A549 (cell line): ENCODE measurements at regions not wholly inside any gene's neighbourhood (a gene's known extent, or its start where the extent isn't known, plus 50 kb on each side); places are given as distances from the start of the nearest gene placed in this dataset.

Experiments
- ATAC-seq, 2 experiments: fragments of 200-7000 bp in 1 of 2; fragments of >200 bp in 1 of 2; cut with Nextera tagmentation in 1 of 2; cut with Tn5 transposase in 1 of 2; 3 replicates each; pipeline versions ENCODE4 v1.8.0 to v1.9.1; 2018 to 2020; ENCODE audit warnings: mild to moderate bottlenecking in 1 of 2, moderate library complexity in 1 of 2
- CTCF ChIA-PET: fragments of 300-600 bp; sonication (Branson Sonifier 250); formaldehyde crosslinking; extraction: SDS; loops from one replicate; lab custom pipeline; 2021; ENCODE audit warnings: antibody characterized with exemption, inconsistent platforms; lab: Yijun Ruan, JAX
- POLR2A ChIA-PET: fragments of 350-600 bp; formaldehyde crosslinking; extraction: SDS; loops from one replicate; lab custom pipeline; 2021; ENCODE audit warnings: antibody characterized with exemption, inconsistent platforms; lab: Yijun Ruan, JAX
- DNase-seq, 2 experiments: peaks; one replicate each; pipeline versions ENCODE4 v3.0.0 to v3.0.0-alpha.2; 2011 to 2016; ENCODE audit warnings: low read depth in 1 of 2, low spot score in 1 of 2
- FAIRE-seq: peaks from 2 replicates; lab custom pipeline; 2011; peaks lifted over from hg19 to GRCh38; lab: Jason Lieb, UNC
- H3K27ac ChIP-seq, 2 experiments: fragments of >200 bp; sonication (Bioruptor Twin); formaldehyde crosslinking; 3 replicates each; pipeline ENCODE4 v1.5.1; 2016 to 2017
- H3K4me1 ChIP-seq: fragments of >200 bp; sonication (Bioruptor Twin); formaldehyde crosslinking; 3 replicates; pipeline ENCODE4 v1.6.1; 2016
- H3K4me2 ChIP-seq: fragments of >200 bp; sonication (Bioruptor Twin); formaldehyde crosslinking; 3 replicates; pipeline ENCODE4 v1.6.1; 2016
- H3K4me3 ChIP-seq: fragments of >200 bp; sonication (Bioruptor Twin); formaldehyde crosslinking; 3 replicates; pipeline ENCODE4 v1.5.1; 2016
- H3K9me3 ChIP-seq: fragments of >200 bp; sonication (Bioruptor Twin); formaldehyde crosslinking; 3 replicates; pipeline ENCODE4 v1.6.1; 2016
- BCL3 ChIP-seq: fragments of >200 bp; sonication (Bioruptor Twin); formaldehyde crosslinking; IDR thresholded peaks from 3 replicates; pipeline ENCODE4 v1.6.1; 2016
- CBX2 ChIP-seq: fragments of 200-600 bp; sonication (generic); IDR thresholded peaks from 2 replicates; pipeline ENCODE4 v1.6.1; 2016; ENCODE audit warnings: low read depth, mild to moderate bottlenecking, borderline replicate concordance
- CTCF ChIP-seq: fragments of >200 bp; sonication (Bioruptor Twin); formaldehyde crosslinking; IDR thresholded peaks from 3 replicates; pipeline ENCODE4 v1.5.1; 2016
- E2F6 ChIP-seq: IDR thresholded peaks from 2 replicates; pipeline ENCODE4 v1.6.1; 2012; ENCODE audit warnings: low read depth, borderline replicate concordance
- EHMT2 ChIP-seq: fragments of 200-600 bp; sonication (generic); IDR thresholded peaks from 2 replicates; pipeline ENCODE4 v1.6.1; 2016; ENCODE audit warnings: antibody characterized with exemption, low read depth, mild to moderate bottlenecking, moderate library complexity
- FOSB ChIP-seq: fragments of 250-450 bp; sonication (Bioruptor Pico); IDR thresholded peaks from 2 replicates; pipeline ENCODE4 v1.5.0; 2020; ENCODE audit warnings: mild to moderate bottlenecking, moderate library complexity
- FOSL2 ChIP-seq, 2 experiments: fragments of 450-650 bp in 1 of 2; fragments of >200 bp in 1 of 2; sonication (Bioruptor Twin) in 1 of 2; formaldehyde crosslinking; IDR thresholded peaks; 2 replicates each; pipeline versions ENCODE4 v1.5.0 to v1.6.1; 2016 to 2020; ENCODE audit warnings: mild to moderate bottlenecking in 1 of 2, moderate library complexity in 1 of 2
- GATA3 ChIP-seq: IDR thresholded peaks from 2 replicates; pipeline ENCODE4 v1.6.1; 2012; ENCODE audit warnings: borderline replicate concordance
- HDAC2 ChIP-seq: fragments of 200-600 bp; sonication (generic); IDR thresholded peaks from 2 replicates; pipeline ENCODE4 v1.6.1; 2016
- HEYL ChIP-seq: fragments of 250-450 bp; sonication (Bioruptor Pico); IDR thresholded peaks from 2 replicates; pipeline ENCODE4 v1.8.0; 2021; ENCODE audit warnings: mild to moderate bottlenecking, moderate library complexity
- HOXB5 ChIP-seq: fragments of 250-450 bp; sonication (Bioruptor Pico); IDR thresholded peaks from 2 replicates; pipeline ENCODE4 v1.5.0; 2020; ENCODE audit warnings: mild to moderate bottlenecking, moderate library complexity
- JUN ChIP-seq, 2 experiments: fragments of >200 bp; sonication (Bioruptor Twin); formaldehyde crosslinking; IDR thresholded peaks; 2 replicates in 1 of 2; 3 replicates in 1 of 2; pipeline ENCODE4 v1.6.1; 2016 to 2017
- JUNB ChIP-seq: fragments of >200 bp; sonication (Bioruptor Twin); formaldehyde crosslinking; IDR thresholded peaks from 2 replicates; pipeline ENCODE4 v1.6.1; 2016
- MYC ChIP-seq: IDR thresholded peaks from 2 replicates; pipeline ENCODE4 v1.6.1; 2012; ENCODE audit warnings: mild to moderate bottlenecking, inconsistent platforms, low read length, improper control_type of control experiment, borderline replicate concordance
- NFE2L2 ChIP-seq: fragments of 150-350 bp; conservative IDR thresholded peaks from 2 replicates; pipeline ENCODE4 v1.6.1; 2014; ENCODE audit warnings: low read length
- NPAS2 ChIP-seq: fragments of 250-450 bp; sonication (Bioruptor Pico); IDR thresholded peaks from 2 replicates; pipeline ENCODE4 v1.8.0; 2022; ENCODE audit warnings: mild to moderate bottlenecking, moderate library complexity, borderline replicate concordance
- PHF8 ChIP-seq: fragments of 200-600 bp; sonication (generic); IDR thresholded peaks from 2 replicates; pipeline ENCODE4 v1.6.1; 2016; ENCODE audit warnings: low read depth, mild to moderate bottlenecking, antibody characterized with exemption, moderate library complexity, borderline replicate concordance
- RAD21 ChIP-seq, 2 experiments: fragments of >200 bp in 1 of 2; sonication (Bioruptor Twin) in 1 of 2; formaldehyde crosslinking in 1 of 2; IDR thresholded peaks in 1 of 2; conservative IDR thresholded peaks in 1 of 2; 2 replicates in 1 of 2; 3 replicates in 1 of 2; pipeline ENCODE4 v1.6.1; 2012 to 2018; ENCODE audit warnings: inconsistent platforms in 1 of 2
- RCOR1 ChIP-seq: fragments of 150-350 bp; IDR thresholded peaks from 2 replicates; pipeline ENCODE4 v1.6.1; 2014; ENCODE audit warnings: antibody characterized with exemption, low read length, low read depth
- RFX5 ChIP-seq: fragments of 450-650 bp; IDR thresholded peaks from 2 replicates; pipeline ENCODE4 v1.7.1; 2014; ENCODE audit warnings: antibody characterized with exemption, mild to moderate bottlenecking, moderate library complexity
- SMC3 ChIP-seq: fragments of >200 bp; sonication (Bioruptor Twin); formaldehyde crosslinking; IDR thresholded peaks from 3 replicates; pipeline ENCODE4 v1.6.1; 2018; ENCODE audit warnings: inconsistent platforms
- USF2 ChIP-seq: fragments of 450-650 bp; IDR thresholded peaks from 2 replicates; pipeline ENCODE4 v1.6.1; 2014; ENCODE audit warnings: antibody characterized with exemption
- ZC3H11A ChIP-seq: fragments of 450-650 bp; IDR thresholded peaks from 2 replicates; pipeline ENCODE4 v1.6.1; 2014; ENCODE audit warnings: antibody characterized with exemption, mild to moderate bottlenecking
- ZFP36 ChIP-seq: fragments of 450-650 bp; IDR thresholded peaks from 2 replicates; pipeline ENCODE4 v1.6.1; 2014; ENCODE audit warnings: borderline replicate concordance; ENCODE audit not compliant: partially characterized antibody
- WGBS: methylation state at CpG from one replicate; pipeline ENCODE4 v1.1.6; 2017; ENCODE audit errors: missing lambda C conversion rate; 5-methylcytosine and 5-hydroxymethylcytosine counted together

DNA sequence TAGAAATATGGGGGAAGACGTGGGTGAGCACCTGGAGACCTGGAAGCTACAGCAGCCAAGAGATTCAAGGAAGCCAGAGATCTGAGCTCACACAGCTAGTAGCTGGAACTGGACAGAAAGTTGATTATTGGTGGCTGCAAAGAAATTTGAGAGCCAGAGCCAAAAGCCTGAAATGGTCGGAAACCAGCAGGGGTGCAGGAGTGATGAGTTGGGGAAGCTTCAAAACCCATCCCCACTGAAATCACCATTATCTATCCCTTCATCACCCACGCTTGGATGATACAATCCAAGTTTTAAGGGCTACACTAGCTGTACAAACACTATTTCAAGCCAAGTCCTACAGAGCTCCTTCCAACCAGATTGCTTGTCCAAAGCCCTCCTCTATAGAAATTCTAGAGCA lies 296.1 kb upstream of the NEBL start:
- DNase-seq (no peak), ATAC-seq (no peak), FAIRE-seq (no peak)
- ChIA-PET POLR2A (no interaction called here), CTCF (interaction anchor here (0.8 to 1.4 kb wide), 7 partner anchors 10 to 114 kb away, joined by 3 to 5 read pairs (median 3); no protein-coding TSS in a partner anchor)
- peaks cover 35% of the 10 kb centered on the region for H3K4me1 ChIP-seq
- H3K4me3 ChIP-seq: no peak overlapping the region
- peaks cover 16% of the 10 kb centered on the region for H3K9me3 ChIP-seq
- H3K27ac ChIP-seq: peak overlapping the region; percentile 66 to 78; a peak in 4 of 6 replicates
- TF ChIP-seq EHMT2: no peak
- TF ChIP-seq ZFP36: no peak
- no peak for TF ChIP-seq FOSL2 (IDR thresholded peaks at IDR 0.05)
- no peak for TF ChIP-seq FOSL2 (CRISPR knock-in tag; IDR thresholded peaks at IDR 0.05)
- TF ChIP-seq HOXB5 (CRISPR knock-in tag): no peak
- no peak for TF ChIP-seq USF2
- TF ChIP-seq ZC3H11A: no peak
- no peak for TF ChIP-seq E2F6
- no peak overlapping the region for H3K4me2 ChIP-seq
- 91% methylated on average over 3 of the region's 3 CpGs for WGBS

DNA sequence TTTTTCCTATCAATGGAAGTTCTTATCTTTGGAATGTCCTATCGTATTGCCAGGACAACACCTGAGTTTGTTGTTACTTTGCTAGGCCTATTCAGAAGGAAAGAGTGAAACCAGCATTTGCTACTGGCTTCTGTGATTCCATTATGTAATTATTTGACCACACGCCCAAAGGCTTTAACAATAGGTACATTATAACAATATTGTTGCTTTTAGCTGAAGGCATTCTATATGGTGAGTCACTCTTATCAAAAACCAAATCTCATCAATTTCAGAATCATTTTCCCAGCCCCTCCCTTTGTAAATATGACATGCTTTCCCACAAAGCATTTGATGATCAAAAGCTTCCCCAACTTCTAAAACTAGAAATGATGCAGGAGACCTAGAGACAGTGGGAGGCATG lies 294.4 kb upstream of the NEBL start:
- Histone ChIP-seq H3K4me3 (no peak overlapping the region), H3K4me1 (peaks cover 35% of the 10 kb centered on the region), H3K9me3 (0 out of 3 replicates have a peak, but pooled peaks cover 3% of the 10 kb centered on the region), H3K27ac (peak overlapping the region in 1 of 2 experiments; percentile 32; a peak in 1 of 6 replicates), H3K4me2 (peak overlapping the region; percentile 7; the same call in 1 of the 3 replicates)
- no peak for TF ChIP-seq FOSB (CRISPR knock-in tag)
- TF ChIP-seq GATA3: peak; percentile 64
- TF ChIP-seq ZFP36: no peak
- no peak for TF ChIP-seq RAD21 (conservative IDR thresholded peaks at IDR 0.05 in 1 of 2, IDR thresholded peaks at IDR 0.05 in 1 of 2)
- no peak for TF ChIP-seq USF2
- TF ChIP-seq MYC: no peak
- no peak for TF ChIP-seq HDAC2
- POLR2A ChIA-PET: no interaction called here
- 71% methylated on average over 2 of the region's 2 CpGs for WGBS
- CTCF ChIA-PET: no interaction called here
- no peak for DNase-seq
- peak; percentile 80 for FAIRE-seq
- no peak for ATAC-seq

- Histone ChIP-seq H3K27ac (peak overlapping the region; percentile 44 to 53; a peak in 4 of 6 replicates), H3K4me3 (no peak overlapping the region), H3K4me1 (peaks cover 26% of the 10 kb centered on the region), H3K9me3 (0 out of 3 replicates have a peak, but pooled peaks cover 3% of the 10 kb centered on the region), H3K4me2 (peak overlapping the region; percentile 20)
- WGBS: 78% methylated on average over 2 of the region's 2 CpGs
- FAIRE-seq (no peak), ATAC-seq (no peak), DNase-seq (no peak)
- CTCF ChIA-PET: interaction anchor here (0.6 to 1.3 kb wide), 3 partner anchors 10 to 91 kb away, joined by 3 to 4 read pairs (median 4); no protein-coding TSS in a partner anchor
- POLR2A ChIA-PET: no interaction called here
- no peak for TF ChIP-seq USF2
- no peak for TF ChIP-seq BCL3
- TF ChIP-seq JUN (IDR thresholded peaks at IDR 0.05): no peak
- no peak for TF ChIP-seq FOSB (CRISPR knock-in tag)
- no peak for TF ChIP-seq JUNB
- no peak for TF ChIP-seq FOSL2 (IDR thresholded peaks at IDR 0.05)
- no peak for TF ChIP-seq FOSL2 (CRISPR knock-in tag; IDR thresholded peaks at IDR 0.05)
- TF ChIP-seq MYC: no peak
- TF ChIP-seq NPAS2 (CRISPR knock-in tag): no peak
- no peak for TF ChIP-seq SMC3
- TF ChIP-seq HEYL (CRISPR knock-in tag): no peak
- no peak for TF ChIP-seq CBX2
- no peak for TF ChIP-seq RCOR1
- no peak for TF ChIP-seq PHF8
- no peak for TF ChIP-seq CTCF
- TF ChIP-seq RFX5: no peak
- no peak for TF ChIP-seq NFE2L2
Observed at GRCh38 chr10:21184984-21185383, 287.9 kb upstream of the NEBL start.
